K562 (cell line): ENCODE measurements at regions not wholly inside any gene's neighbourhood (a gene's known extent, or its start where the extent isn't known, plus 50 kb on each side); places are given as distances from the start of the nearest gene placed in this dataset.

Experiments used
- ATAC-seq: fragments of 200-7000 bp; cut with Tn5 transposase; 3 replicates; pipeline ENCODE4 v1.9.1; 2020; ENCODE audit warnings: moderate library complexity
- BruUV-seq: library from RNA; stranded (reverse); fragments of 400-500 nt; replicated peaks from 2 replicates; lab custom pipeline; 2021; lab: Mats Ljungman, UMichigan
- CTCF ChIA-PET: fragments of 300-600 bp; formaldehyde crosslinking; extraction: SDS; loops from one replicate; lab custom pipeline; 2021; ENCODE audit warnings: low intra/inter-chr PET ratio; lab: Yijun Ruan, JAX
- POLR2A ChIA-PET: fragments of 300-600, 350-650 bp; sonication (Branson Sonifier 250); formaldehyde crosslinking; extraction: SDS; loops from one replicate; lab custom pipeline; 2021; ENCODE audit warnings: antibody characterized with exemption, inconsistent platforms; lab: Yijun Ruan, JAX
- DNase-seq, 4 experiments: peaks; one replicate each; pipeline versions ENCODE4 v3.0.0 to v3.0.0-alpha.2; 2011 to 2018; ENCODE audit warnings: low spot score in 3 of 4, mixed read lengths in 3 of 4; ENCODE audit errors: extremely low read depth in 1 of 4
- FAIRE-seq: peaks from 2 replicates; lab custom pipeline; 2011; peaks lifted over from hg19 to GRCh38; lab: Jason Lieb, UNC
- H2AFZ ChIP-seq: 2 replicates; pipeline ENCODE4 v1.6.0; 2011; ENCODE audit warnings: low read depth, low read length, control low read depth, inconsistent platforms
- H3K27ac ChIP-seq: fragments of 200-600 bp; 3 replicates; pipeline ENCODE4 v1.8.0; 2011; ENCODE audit warnings: low read depth, mild to moderate bottlenecking, control low read depth, inconsistent platforms, low read length, moderate library complexity, mixed read lengths; ENCODE audit errors: extremely low read depth
- H3K27me3 ChIP-seq, 2 experiments: fragments of 300-600 bp in 1 of 2; 2 replicates in 1 of 2; 3 replicates in 1 of 2; pipeline versions ENCODE4 v1.6.0 to v1.8.0; 2011; ENCODE audit warnings: inconsistent platforms in 2 of 2, low read length in 2 of 2, mild to moderate bottlenecking in 1 of 2, mixed read lengths in 1 of 2, moderate library complexity in 1 of 2; ENCODE audit not compliant: control insufficient read depth in 2 of 2, insufficient read depth in 2 of 2
- H3K36me3 ChIP-seq: fragments of 300-600 bp; 3 replicates; pipeline ENCODE4 v1.8.0; 2011; ENCODE audit warnings: mild to moderate bottlenecking, low read length, inconsistent platforms; ENCODE audit not compliant: control insufficient read depth, insufficient read depth
- H3K4me1 ChIP-seq, 2 experiments: fragments of 200-600 bp in 1 of 2; replicated peaks in 1 of 2; 2 replicates in 1 of 2; 3 replicates in 1 of 2; pipeline versions ENCODE4 v1.5.1 to v1.8.0; 2011; ENCODE audit warnings: inconsistent platforms in 2 of 2, low read length in 2 of 2, mild to moderate bottlenecking in 1 of 2, mixed read lengths in 1 of 2, moderate library complexity in 1 of 2; ENCODE audit not compliant: control insufficient read depth in 2 of 2, insufficient read depth in 2 of 2
- H3K4me2 ChIP-seq: 2 replicates; pipeline ENCODE4 v1.6.1; 2011; ENCODE audit warnings: low read length, control low read depth, inconsistent platforms, mixed read lengths; ENCODE audit not compliant: insufficient read depth
- H3K4me3 ChIP-seq: fragments of 200-600 bp; sonication (generic), shearing (Covaris generic); 2 replicates; pipeline ENCODE4 v1.5.1; 2016; ENCODE audit warnings: control low read depth, inconsistent platforms
- H3K79me2 ChIP-seq: fragments of 200-600 bp; 3 replicates; pipeline ENCODE4 v1.8.0; 2011; ENCODE audit warnings: low read length, inconsistent platforms; ENCODE audit not compliant: control insufficient read depth, insufficient read depth
- H3K9ac ChIP-seq, 2 experiments: 2 replicates each; pipeline versions ENCODE4 v1.6.0 to v1.6.1; 2011; ENCODE audit warnings: low read depth in 2 of 2, low read length in 2 of 2, control low read depth in 1 of 2, inconsistent platforms in 1 of 2, mild to moderate bottlenecking in 1 of 2, mixed read lengths in 1 of 2; ENCODE audit not compliant: insufficient read depth in 1 of 2
- H3K9me1 ChIP-seq: one replicate; pipeline ENCODE4 v1.6.0; 2011; ENCODE audit warnings: inconsistent platforms, mild to moderate bottlenecking, low read length, moderate library complexity; ENCODE audit not compliant: control insufficient read depth, insufficient read depth
- H3K9me3 ChIP-seq: replicated peaks from 2 replicates; pipeline ENCODE4 v1.5.1; 2011; ENCODE audit warnings: low read depth, low read length, inconsistent platforms; ENCODE audit not compliant: control insufficient read depth, insufficient read depth
- H4K20me1 ChIP-seq: replicated peaks from 2 replicates; pipeline ENCODE4 v1.6.1; 2011; ENCODE audit warnings: low read length, inconsistent platforms, mixed read lengths; ENCODE audit not compliant: control insufficient read depth, insufficient read depth
- HNRNPLL ChIP-seq: fragments of 200-400 bp; formaldehyde crosslinking; IDR thresholded peaks from 2 replicates; pipeline ENCODE4 v1.6.1; 2017; ENCODE audit warnings: low read length, low read depth, mild to moderate bottlenecking; ENCODE audit not compliant: poor library complexity, severe bottlenecking
- POLR2G ChIP-seq: fragments of 200-400 bp; formaldehyde crosslinking; IDR thresholded peaks from 2 replicates; pipeline ENCODE4 v1.6.1; 2017; ENCODE audit warnings: low read depth, mild to moderate bottlenecking, antibody characterized with exemption, low read length, moderate library complexity
- ZNF407 ChIP-seq: fragments of 450-650 bp; IDR thresholded peaks from 2 replicates; pipeline ENCODE4 v1.6.1; 2016; ENCODE audit warnings: low read depth
- ZNF668 ChIP-seq: fragments of 250-450 bp; sonication (Bioruptor Pico); IDR thresholded peaks from 2 replicates; pipeline ENCODE4 v1.8.0; 2022; ENCODE audit warnings: mild to moderate bottlenecking, inconsistent platforms
- ZSCAN29 ChIP-seq: fragments of 450-650 bp; IDR thresholded peaks from 2 replicates; pipeline ENCODE4 v1.6.1; 2017
- WGBS: fragments of 100-300 bp; shearing (Covaris generic); methylation state at CpG from one replicate; pipeline ENCODE4 v1.1.6; 2016; ENCODE audit warnings: low coverage, mixed read lengths; ENCODE audit not compliant: insufficient coverage; ENCODE audit errors: missing lambda C conversion rate; 5-methylcytosine and 5-hydroxymethylcytosine counted together
- in situ Hi-C: fragments of 300-500 bp; cut with MboI; formaldehyde crosslinking; loops from 4 replicates; pipeline ENCODE4 v1.15.0; 2018; ENCODE audit warnings: inconsistent platforms, mixed read lengths
- intact Hi-C: fragments of 100-400 bp; cut with micrococcal nuclease; formaldehyde crosslinking; loops from 2 replicates; pipeline ENCODE4 v1.14.2; 2022
- TF ChIP-seq, protein P1 (sequence below): fragments of 450-650 bp; conservative IDR thresholded peaks from 2 replicates; pipeline ENCODE4 v1.6.1; 2016; ENCODE audit warnings: missing genetic modification characterization, low read depth, mild to moderate bottlenecking, control low read depth, missing compliant biosample characterization
- TF ChIP-seq, protein P2 (sequence below): fragments of 200-400 bp; formaldehyde crosslinking; IDR thresholded peaks from 2 replicates; pipeline ENCODE4 v1.6.1; 2017; ENCODE audit warnings: mild to moderate bottlenecking, low read depth, low read length, moderate library complexity
- TF ChIP-seq, protein P3 (sequence below): conservative IDR thresholded peaks from 2 replicates; pipeline ENCODE4 v1.6.1; 2011; ENCODE audit warnings: low read depth, mild to moderate bottlenecking, low read length; ENCODE audit not compliant: control insufficient read depth

- TF ChIP-seq ZNF407 = no peak
These were observed 247.8 kb downstream of the DIRAS2 start (continued) for GRCh38 chr9:90394871-90395270.

DNA sequence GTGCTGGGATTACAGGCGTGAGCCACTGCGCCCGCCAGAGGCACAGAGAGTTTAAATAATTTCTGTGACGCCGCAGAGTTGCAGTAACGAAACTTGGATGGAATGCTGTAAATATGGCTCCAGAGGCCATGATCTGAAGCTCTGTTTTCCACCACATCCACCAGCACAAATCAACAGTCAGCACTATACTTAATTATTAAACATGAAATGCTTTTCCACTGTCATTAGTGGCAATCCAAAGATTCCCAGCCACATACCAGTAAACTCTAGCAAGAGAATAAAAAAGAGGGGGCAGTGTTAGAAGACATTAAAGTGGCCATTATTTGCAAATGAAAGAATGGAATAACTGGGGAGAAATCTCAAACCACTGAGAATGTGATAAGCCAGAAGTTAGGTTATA, 242.5 kb downstream of the DIRAS2 start:
- Histone ChIP-seq H3K9me3 (no peaks in the 10 kb centered on the region), H3K27me3 (no peaks in the 10 kb centered on the region), H3K36me3 (no peaks in the 10 kb centered on the region), H2AFZ (no peak overlapping the region), H3K27ac (no peak overlapping the region), H3K4me2 (no peak overlapping the region), H3K4me3 (no peak overlapping the region), H4K20me1 (no peaks in the 10 kb centered on the region), H3K79me2 (no peaks in the 10 kb centered on the region), H3K9me1 (no peaks in the 10 kb centered on the region), H3K4me1 (no peaks in the 10 kb centered on the region), H3K9ac (no peak overlapping the region)
- ATAC-seq = no peak
- no peak for FAIRE-seq
- ChIA-PET POLR2A (no interaction called here), CTCF (no interaction called here)
- no peak for DNase-seq
- WGBS = 0% methylated on average over 4 of the region's 6 CpGs
- in situ Hi-C loops = no loop called here
- no TSS peak for BruUV-seq
- intact Hi-C loops = no loop called here
- TF ChIP-seq, protein P1, sequence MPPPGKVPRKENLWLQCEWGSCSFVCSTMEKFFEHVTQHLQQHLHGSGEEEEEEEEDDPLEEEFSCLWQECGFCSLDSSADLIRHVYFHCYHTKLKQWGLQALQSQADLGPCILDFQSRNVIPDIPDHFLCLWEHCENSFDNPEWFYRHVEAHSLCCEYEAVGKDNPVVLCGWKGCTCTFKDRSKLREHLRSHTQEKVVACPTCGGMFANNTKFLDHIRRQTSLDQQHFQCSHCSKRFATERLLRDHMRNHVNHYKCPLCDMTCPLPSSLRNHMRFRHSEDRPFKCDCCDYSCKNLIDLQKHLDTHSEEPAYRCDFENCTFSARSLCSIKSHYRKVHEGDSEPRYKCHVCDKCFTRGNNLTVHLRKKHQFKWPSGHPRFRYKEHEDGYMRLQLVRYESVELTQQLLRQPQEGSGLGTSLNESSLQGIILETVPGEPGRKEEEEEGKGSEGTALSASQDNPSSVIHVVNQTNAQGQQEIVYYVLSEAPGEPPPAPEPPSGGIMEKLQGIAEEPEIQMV (tag) = no peak
- no peak for TF ChIP-seq POLR2G
- TF ChIP-seq, protein P2, sequence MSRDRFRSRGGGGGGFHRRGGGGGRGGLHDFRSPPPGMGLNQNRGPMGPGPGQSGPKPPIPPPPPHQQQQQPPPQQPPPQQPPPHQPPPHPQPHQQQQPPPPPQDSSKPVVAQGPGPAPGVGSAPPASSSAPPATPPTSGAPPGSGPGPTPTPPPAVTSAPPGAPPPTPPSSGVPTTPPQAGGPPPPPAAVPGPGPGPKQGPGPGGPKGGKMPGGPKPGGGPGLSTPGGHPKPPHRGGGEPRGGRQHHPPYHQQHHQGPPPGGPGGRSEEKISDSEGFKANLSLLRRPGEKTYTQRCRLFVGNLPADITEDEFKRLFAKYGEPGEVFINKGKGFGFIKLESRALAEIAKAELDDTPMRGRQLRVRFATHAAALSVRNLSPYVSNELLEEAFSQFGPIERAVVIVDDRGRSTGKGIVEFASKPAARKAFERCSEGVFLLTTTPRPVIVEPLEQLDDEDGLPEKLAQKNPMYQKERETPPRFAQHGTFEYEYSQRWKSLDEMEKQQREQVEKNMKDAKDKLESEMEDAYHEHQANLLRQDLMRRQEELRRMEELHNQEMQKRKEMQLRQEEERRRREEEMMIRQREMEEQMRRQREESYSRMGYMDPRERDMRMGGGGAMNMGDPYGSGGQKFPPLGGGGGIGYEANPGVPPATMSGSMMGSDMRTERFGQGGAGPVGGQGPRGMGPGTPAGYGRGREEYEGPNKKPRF = no peak
- TF ChIP-seq ZNF668 (CRISPR knock-in tag) = no peak
- TF ChIP-seq, protein P3, sequence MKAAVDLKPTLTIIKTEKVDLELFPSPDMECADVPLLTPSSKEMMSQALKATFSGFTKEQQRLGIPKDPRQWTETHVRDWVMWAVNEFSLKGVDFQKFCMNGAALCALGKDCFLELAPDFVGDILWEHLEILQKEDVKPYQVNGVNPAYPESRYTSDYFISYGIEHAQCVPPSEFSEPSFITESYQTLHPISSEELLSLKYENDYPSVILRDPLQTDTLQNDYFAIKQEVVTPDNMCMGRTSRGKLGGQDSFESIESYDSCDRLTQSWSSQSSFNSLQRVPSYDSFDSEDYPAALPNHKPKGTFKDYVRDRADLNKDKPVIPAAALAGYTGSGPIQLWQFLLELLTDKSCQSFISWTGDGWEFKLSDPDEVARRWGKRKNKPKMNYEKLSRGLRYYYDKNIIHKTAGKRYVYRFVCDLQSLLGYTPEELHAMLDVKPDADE = no peak
- no peak for TF ChIP-seq ZSCAN29
- no peak for TF ChIP-seq HNRNPLL
